ENCODE measurements at regions not wholly inside any gene's neighbourhood (a gene's known extent, or its start where the extent isn't known, plus 50 kb on each side); places are given as distances from the start of the nearest gene placed in this dataset.

GRCh38 chr16:65838001-65838400 is 528.5 kb upstream of the CDH5 start:
- Histone ChIP-seq H3F3A (ENCODE audit: low read length, unreplicated experiment) (no peaks in the 10 kb centered on the region), H3K9me3 (ENCODE audit: low read length) (no peaks in the 10 kb centered on the region), H4K20me1 (ENCODE audit: low read length) (no peaks in the 10 kb centered on the region), H3K4me2 (ENCODE audit: low read length) (no peak overlapping the region), H3K4me1 (ENCODE audit: insufficient read depth, low read length) (no peaks in the 10 kb centered on the region), H3K27me3 (ENCODE audit: low read length) (no peaks in the 10 kb centered on the region), H3K9me2 (replicated peaks; ENCODE audit: low read length) (no peaks in the 10 kb centered on the region), H3K79me2 (ENCODE audit: low read length) (no peaks in the 10 kb centered on the region), H3K4me3 (ENCODE audit: low read length) (no peak overlapping the region), H3K9ac (ENCODE audit: low read length) (no peak overlapping the region), H3K36me3 (ENCODE audit: low read depth, low read length) (no peaks in the 10 kb centered on the region), H3K27ac (ENCODE audit: low read length) (no peak overlapping the region), H2AFZ (ENCODE audit: low read length) (no peak overlapping the region)
- ChIA-PET CTCF (no interaction called here), POLR2A (ENCODE audit: unreplicated experiment) (no interaction called here)
- DNase-seq (no peak), ATAC-seq (no peak)
- TF ChIP-seq EZH2 (IDR thresholded peaks at IDR 0.05; ENCODE audit: low read length, unreplicated experiment) (no peak), EZH2phosphoT487 (IDR thresholded peaks at IDR 0.05; ENCODE audit: borderline replicate concordance, low read length) (no peak), CTCF (conservative IDR thresholded peaks at IDR 0.05; ENCODE audit: low read depth, low read length) (no peak)
- intact Hi-C loops (cut with micrococcal nuclease) = no loop called here
- no TSS peak for BruUV-seq (replicated peaks)

GRCh38 chr16:65837464-65837863 is 529.0 kb upstream of the CDH5 start:
- H3K9me3 ChIP-seq (ENCODE audit: low read length) = no peaks in the 10 kb centered on the region
- POLR2A ChIA-PET (ENCODE audit: unreplicated experiment) = no interaction called here
- intact Hi-C loops (cut with micrococcal nuclease) = no loop called here
- no TSS peak for BruUV-seq (replicated peaks)
- H3K27ac ChIP-seq (ENCODE audit: low read length) = no peak overlapping the region
- H2AFZ ChIP-seq (ENCODE audit: low read length) = no peak overlapping the region
- no peaks in the 10 kb centered on the region for H3F3A ChIP-seq (ENCODE audit: low read length, unreplicated experiment)
- ATAC-seq = no peak
- DNase-seq = no peak
- no peak overlapping the region for H3K4me2 ChIP-seq (ENCODE audit: low read length)
- H3K4me1 ChIP-seq (ENCODE audit: insufficient read depth, low read length) = no peaks in the 10 kb centered on the region
- H3K9ac ChIP-seq (ENCODE audit: low read length) = no peak overlapping the region
- CTCF ChIA-PET = no interaction called here
- no peaks in the 10 kb centered on the region for H3K36me3 ChIP-seq (ENCODE audit: low read depth, low read length)
- H3K4me3 ChIP-seq (ENCODE audit: low read length) = no peak overlapping the region
- H3K27me3 ChIP-seq (ENCODE audit: low read length) = no peaks in the 10 kb centered on the region
- no peak for TF ChIP-seq EZH2phosphoT487 (IDR thresholded peaks at IDR 0.05; ENCODE audit: borderline replicate concordance, low read length)
- no peak for TF ChIP-seq EZH2 (IDR thresholded peaks at IDR 0.05; ENCODE audit: low read length, unreplicated experiment)
- TF ChIP-seq CTCF (conservative IDR thresholded peaks at IDR 0.05; ENCODE audit: low read depth, low read length) = no peak
- H4K20me1 ChIP-seq (ENCODE audit: low read length) = no peaks in the 10 kb centered on the region
- H3K79me2 ChIP-seq (ENCODE audit: low read length) = no peaks in the 10 kb centered on the region
- H3K9me2 ChIP-seq (replicated peaks; ENCODE audit: low read length) = no peaks in the 10 kb centered on the region

GRCh38 chr16:65834688-65835087 is 531.8 kb upstream of the CDH5 start:
- ATAC-seq = no peak
- Histone ChIP-seq H3K9me2 (replicated peaks; ENCODE audit: low read length) (no peaks in the 10 kb centered on the region), H3K9ac (ENCODE audit: low read length) (no peak overlapping the region), H3K36me3 (ENCODE audit: low read depth, low read length) (no peaks in the 10 kb centered on the region), H3F3A (ENCODE audit: low read length, unreplicated experiment) (no peaks in the 10 kb centered on the region), H3K4me2 (ENCODE audit: low read length) (no peak overlapping the region), H2AFZ (ENCODE audit: low read length) (no peak overlapping the region), H3K79me2 (ENCODE audit: low read length) (no peaks in the 10 kb centered on the region), H3K27ac (ENCODE audit: low read length) (no peak overlapping the region), H3K27me3 (ENCODE audit: low read length) (no peaks in the 10 kb centered on the region), H3K4me1 (ENCODE audit: insufficient read depth, low read length) (no peaks in the 10 kb centered on the region), H3K4me3 (ENCODE audit: low read length) (no peak overlapping the region), H4K20me1 (ENCODE audit: low read length) (no peaks in the 10 kb centered on the region), H3K9me3 (ENCODE audit: low read length) (no peaks in the 10 kb centered on the region)
- TF ChIP-seq EZH2 (IDR thresholded peaks at IDR 0.05; ENCODE audit: low read length, unreplicated experiment) = no peak
- TF ChIP-seq CTCF (conservative IDR thresholded peaks at IDR 0.05; ENCODE audit: low read depth, low read length) = no peak
- no peak for TF ChIP-seq EZH2phosphoT487 (IDR thresholded peaks at IDR 0.05; ENCODE audit: borderline replicate concordance, low read length)
- intact Hi-C loops (cut with micrococcal nuclease) = no loop called here
- CTCF ChIA-PET = no interaction called here
- POLR2A ChIA-PET (ENCODE audit: unreplicated experiment) = no interaction called here
- BruUV-seq (replicated peaks) = no TSS peak
- DNase-seq = no peak
